ENCODE measurements at regions not wholly inside any gene's neighbourhood (a gene's known extent, or its start where the extent isn't known, plus 50 kb on each side); places are given as distances from the start of the nearest gene placed in this dataset.
"Not testable (repeated sequence)": the region's sequence is repeated elsewhere in the genome, so short reads cannot be mapped to it uniquely, and the experiment has no call there.

DNA sequence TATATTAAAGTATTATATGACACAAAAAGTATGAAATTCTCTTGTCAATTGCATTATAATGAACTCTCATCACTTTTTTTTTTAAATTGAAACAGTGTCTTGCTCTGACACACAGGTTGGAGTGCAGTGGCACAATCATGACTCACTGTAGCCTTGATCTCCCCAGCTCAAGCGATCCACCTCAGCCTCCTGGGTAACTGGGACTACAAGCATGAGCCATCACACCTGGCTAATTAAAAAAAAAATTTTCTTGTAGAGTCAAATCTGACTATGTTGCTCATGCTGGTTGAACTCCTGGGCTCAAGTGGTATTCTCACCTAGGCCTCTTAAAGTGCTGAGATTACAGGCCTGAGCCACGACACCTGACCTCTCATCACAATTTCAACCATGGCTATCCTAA lies 259.3 kb downstream of the S1PR1 start:
- no peak for DNase-seq (ENCODE audit: low read depth)
- H3K4me3 ChIP-seq (ENCODE audit: control insufficient read depth, low read depth, low read length) = no peak overlapping the region
- no peak for TF ChIP-seq CTCF (IDR thresholded peaks at IDR 0.05; ENCODE audit: control insufficient read depth, insufficient read depth, low read depth, low read length, missing control alignments)

DNA sequence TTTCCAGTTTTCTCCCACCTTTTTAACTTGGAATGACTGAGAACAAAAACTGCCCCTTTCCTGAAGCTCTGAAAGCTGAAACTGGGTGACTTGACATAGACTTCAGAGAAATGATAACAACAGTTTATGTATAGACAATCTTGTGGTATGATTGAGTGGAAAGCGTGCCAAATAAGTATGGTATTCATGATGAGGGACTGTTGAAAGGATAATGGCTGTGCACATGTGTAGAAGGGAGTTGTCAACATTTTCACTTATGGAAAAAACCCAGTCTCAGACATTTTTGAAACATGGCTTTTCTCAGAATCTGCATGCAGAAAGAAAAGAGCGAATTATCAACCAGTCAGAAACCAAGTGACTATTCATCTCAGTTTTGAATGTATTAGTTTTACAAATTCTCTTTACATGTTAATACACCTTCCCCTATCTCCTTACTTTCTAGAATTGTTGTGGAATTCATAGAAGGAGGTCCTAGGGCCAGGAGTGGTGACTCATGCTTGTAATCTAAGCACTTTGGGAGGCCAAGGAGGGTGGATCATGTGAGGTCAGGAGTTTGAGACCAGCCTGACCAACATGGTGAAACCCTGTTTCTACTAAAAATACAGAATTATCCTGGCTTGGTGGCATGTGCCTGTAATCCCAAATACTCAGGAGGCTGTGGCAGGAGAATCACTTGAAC lies 261.2 kb downstream of the S1PR1 start:
- TF ChIP-seq CTCF (IDR thresholded peaks at IDR 0.05; ENCODE audit: control insufficient read depth, insufficient read depth, low read depth, low read length, missing control alignments) = no peak

DNA sequence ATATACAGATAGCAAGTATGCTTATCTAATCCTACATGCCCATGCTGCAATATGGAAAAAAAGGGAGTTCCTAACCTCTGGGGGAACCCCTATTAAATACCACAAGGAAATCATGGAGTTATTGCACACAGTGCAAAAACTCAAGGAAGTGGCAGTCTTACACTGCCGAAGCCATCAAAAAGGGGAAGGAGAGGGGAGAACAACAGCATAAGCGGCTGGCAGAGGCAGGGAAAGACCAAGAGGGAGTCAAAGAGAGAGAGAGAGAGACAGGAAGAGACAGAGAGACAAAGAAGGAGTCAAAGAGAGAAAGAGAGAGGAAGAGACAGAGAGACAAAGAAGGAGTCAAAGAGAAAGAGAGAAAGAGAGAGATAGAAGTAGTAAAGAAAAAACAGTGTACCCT lies 267.3 kb downstream of the S1PR1 start:
- DNase-seq (ENCODE audit: low read depth); H3K4me3 ChIP-seq (ENCODE audit: control insufficient read depth, low read depth, low read length): not testable (repeated sequence)

More for the DNA sequence above, 261.2 kb downstream of the S1PR1 start:
- no peak overlapping the region for H3K4me3 ChIP-seq (ENCODE audit: control insufficient read depth, low read depth, low read length)
- DNase-seq (ENCODE audit: low read depth) = no peak

- not testable (repeated sequence) for H3K4me3 ChIP-seq (ENCODE audit: control insufficient read depth, low read depth, low read length)
Measured at GRCh38 chr1:101505240-101505639, 268.4 kb downstream of the S1PR1 start.

DNA sequence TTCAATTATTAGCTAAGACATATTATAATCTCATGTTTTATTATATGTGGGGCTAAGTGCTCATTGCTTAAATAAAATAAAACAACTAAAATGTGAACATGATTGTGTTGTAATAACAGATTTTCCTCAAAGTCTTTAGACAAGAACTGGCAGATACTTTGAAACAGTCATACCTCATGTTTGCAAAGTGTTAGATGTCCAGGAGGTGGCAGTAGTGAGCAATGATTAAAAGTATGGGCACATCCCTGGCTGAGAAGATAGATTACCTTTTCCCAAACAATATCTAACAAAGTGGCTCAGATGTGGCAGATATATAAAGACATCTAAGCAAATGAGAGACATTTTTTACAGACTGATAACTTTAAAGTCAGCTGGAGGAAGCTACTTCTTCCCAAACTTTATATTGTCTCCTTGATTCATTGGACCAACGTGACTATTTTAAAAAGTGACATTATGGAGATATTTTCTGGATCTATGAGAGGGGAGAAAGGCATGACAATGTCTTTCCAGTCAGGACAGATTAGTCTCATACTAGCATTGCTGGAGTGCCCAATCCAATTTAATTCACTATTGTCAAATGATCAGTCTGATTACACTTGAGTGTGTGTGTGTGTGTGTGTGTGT lies 269.8 kb downstream of the S1PR1 start:
- no peak overlapping the region for H3K4me3 ChIP-seq (ENCODE audit: control insufficient read depth, low read depth, low read length)
- TF ChIP-seq CTCF (IDR thresholded peaks at IDR 0.05; ENCODE audit: control insufficient read depth, insufficient read depth, low read depth, low read length, missing control alignments) = peak; percentile 68
- no peak for DNase-seq (ENCODE audit: low read depth)

More at GRCh38 chr1:101505240-101505639, 268.4 kb downstream of the S1PR1 start:
- not testable (repeated sequence) for DNase-seq (ENCODE audit: low read depth)

DNA sequence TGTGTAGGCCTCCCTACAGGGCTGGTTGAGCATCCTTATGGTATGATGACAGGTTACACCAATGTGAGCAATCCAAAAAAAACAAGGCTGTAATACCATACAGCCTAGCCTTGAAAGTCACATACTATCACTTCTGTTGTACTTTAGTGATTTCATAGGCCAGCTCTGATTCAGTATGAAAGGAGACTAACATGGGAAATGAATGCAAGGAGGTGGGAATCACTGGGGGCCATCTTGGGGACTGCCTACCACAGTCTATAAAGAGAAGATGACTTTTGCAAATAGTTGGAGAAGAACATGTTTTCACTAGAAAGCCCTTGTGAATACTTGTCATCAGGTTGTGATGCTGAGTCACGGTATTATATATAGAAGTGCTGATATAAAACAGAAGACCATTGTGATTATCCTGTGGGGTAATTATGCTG lies 270.7 kb downstream of the S1PR1 start:
- no peak overlapping the region for H3K4me3 ChIP-seq (ENCODE audit: control insufficient read depth, low read depth, low read length)
- no peak for TF ChIP-seq CTCF (IDR thresholded peaks at IDR 0.05; ENCODE audit: control insufficient read depth, insufficient read depth, low read depth, low read length, missing control alignments)
- no peak for DNase-seq (ENCODE audit: low read depth)

GRCh38 chr1:101508913-101509312 lies 272.1 kb downstream of the S1PR1 start:
- TF ChIP-seq CTCF (IDR thresholded peaks at IDR 0.05; ENCODE audit: control insufficient read depth, insufficient read depth, low read depth, low read length, missing control alignments) = no peak
- H3K4me3 ChIP-seq (ENCODE audit: control insufficient read depth, low read depth, low read length) = no peak overlapping the region
- DNase-seq (ENCODE audit: low read depth) = no peak

Measured in AG09309 (cell line).